Duodenal mucosa (tissue), 2 donors: ENCODE measurements at regions not wholly inside any gene's neighbourhood (a gene's known extent, or its start where the extent isn't known, plus 50 kb on each side); places are given as distances from the start of the nearest gene placed in this dataset.

Experiments
- H3K27ac ChIP-seq: one replicate; pipeline ENCODE4 v1.7.0; 2013; ENCODE audit warnings: low read depth, low read length
- H3K27me3 ChIP-seq, 2 donors: one replicate each; pipeline ENCODE4 v1.7.0; 2013; ENCODE audit warnings: low read length in 2 of 2, control low read depth in 1 of 2; ENCODE audit not compliant: insufficient read depth in 2 of 2, control insufficient read depth in 1 of 2
- H3K36me3 ChIP-seq, 2 donors: one replicate each; pipeline ENCODE4 v1.7.0; 2013; ENCODE audit warnings: low read length in 2 of 2, control low read depth in 1 of 2; ENCODE audit not compliant: insufficient read depth in 2 of 2, control insufficient read depth in 1 of 2
- H3K4me1 ChIP-seq, 2 donors: one replicate each; pipeline ENCODE4 v1.7.0; 2013; ENCODE audit warnings: low read length in 2 of 2, control low read depth in 1 of 2; ENCODE audit not compliant: insufficient read depth in 2 of 2, control insufficient read depth in 1 of 2
- H3K4me3 ChIP-seq, 2 donors: one replicate each; pipeline ENCODE4 v1.7.0; 2013; ENCODE audit warnings: low read length in 2 of 2, low read depth in 1 of 2
- H3K9ac ChIP-seq, 2 donors: one replicate each; pipeline ENCODE4 v1.7.0; 2013; ENCODE audit warnings: low read length in 2 of 2, low read depth in 1 of 2
- H3K9me3 ChIP-seq, 2 donors: one replicate each; pipeline ENCODE4 v1.7.0; 2013; ENCODE audit warnings: low read length in 2 of 2, control low read depth in 1 of 2; ENCODE audit not compliant: control insufficient read depth in 1 of 2

- Histone ChIP-seq H3K36me3 (no peaks in the 10 kb centered on the region), H3K27me3 (no peaks in the 10 kb centered on the region), H3K9ac (no peak overlapping the region), H3K4me1 (peaks cover 11 to 14% of the 10 kb centered on the region in 2 donors), H3K27ac (no peak overlapping the region), H3K9me3 (no peaks in the 10 kb centered on the region), H3K4me3 (no peak overlapping the region)
Observed at GRCh38 chr15:70291305-70292075, 193.8 kb upstream of the TLE3 start.

- H3K9ac ChIP-seq, result no peak overlapping the region
- H3K9me3 ChIP-seq, result no peaks in the 10 kb centered on the region
- H3K27ac ChIP-seq, result no peak overlapping the region
- H3K4me1 ChIP-seq, result peaks cover 10 to 11% of the 10 kb centered on the region in 2 donors
- H3K27me3 ChIP-seq, result no peaks in the 10 kb centered on the region
- H3K4me3 ChIP-seq, result no peak overlapping the region
- H3K36me3 ChIP-seq, result no peaks in the 10 kb centered on the region
Observed at GRCh38 chr15:70290708-70291107, 193.0 kb upstream of the TLE3 start.

DNA sequence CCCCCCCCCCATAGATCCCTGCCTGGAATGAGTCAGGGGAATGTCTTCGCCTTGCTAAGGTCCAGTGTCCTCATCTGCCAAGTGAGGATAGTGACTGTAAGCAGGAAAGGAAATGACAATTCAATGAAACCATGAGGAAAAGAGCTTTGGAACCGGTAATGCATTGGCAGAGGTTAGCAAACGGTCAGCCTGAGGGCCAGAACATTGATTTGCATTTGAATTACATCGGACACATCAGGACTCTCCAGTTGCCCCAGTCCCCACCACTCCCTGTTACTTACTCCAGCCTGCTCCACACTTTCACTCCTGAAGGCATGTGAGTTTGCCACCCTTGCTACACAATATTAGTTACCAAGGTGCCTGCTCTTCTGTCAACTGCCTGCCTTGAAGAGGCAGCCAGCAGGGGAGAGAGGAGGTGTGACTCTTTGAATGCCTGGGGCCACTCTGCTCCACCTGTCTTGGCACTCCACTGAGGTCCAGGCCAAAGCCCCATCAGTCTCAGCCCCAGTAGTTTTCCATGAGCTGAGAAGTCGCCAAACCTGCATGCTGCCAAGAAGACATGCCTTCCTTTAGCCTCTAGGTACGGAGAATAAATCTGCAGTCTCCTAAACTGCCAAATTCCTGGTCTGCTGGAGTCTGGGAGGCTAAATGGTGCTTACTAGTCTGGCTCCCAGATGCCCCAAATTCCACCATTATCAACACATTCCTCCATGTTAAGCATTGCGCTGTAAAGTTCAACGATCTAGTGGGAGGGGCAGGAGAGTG is 191.7 kb upstream of the TLE3 start:
- no peak overlapping the region for H3K27ac ChIP-seq
- no peak overlapping the region for H3K9ac ChIP-seq
- H3K9me3 ChIP-seq, result no peaks in the 10 kb centered on the region
- peaks cover 10 to 11% of the 10 kb centered on the region in 2 donors for H3K4me1 ChIP-seq
- H3K4me3 ChIP-seq, result no peak overlapping the region
- H3K36me3 ChIP-seq, result no peaks in the 10 kb centered on the region
- no peaks in the 10 kb centered on the region for H3K27me3 ChIP-seq

DNA sequence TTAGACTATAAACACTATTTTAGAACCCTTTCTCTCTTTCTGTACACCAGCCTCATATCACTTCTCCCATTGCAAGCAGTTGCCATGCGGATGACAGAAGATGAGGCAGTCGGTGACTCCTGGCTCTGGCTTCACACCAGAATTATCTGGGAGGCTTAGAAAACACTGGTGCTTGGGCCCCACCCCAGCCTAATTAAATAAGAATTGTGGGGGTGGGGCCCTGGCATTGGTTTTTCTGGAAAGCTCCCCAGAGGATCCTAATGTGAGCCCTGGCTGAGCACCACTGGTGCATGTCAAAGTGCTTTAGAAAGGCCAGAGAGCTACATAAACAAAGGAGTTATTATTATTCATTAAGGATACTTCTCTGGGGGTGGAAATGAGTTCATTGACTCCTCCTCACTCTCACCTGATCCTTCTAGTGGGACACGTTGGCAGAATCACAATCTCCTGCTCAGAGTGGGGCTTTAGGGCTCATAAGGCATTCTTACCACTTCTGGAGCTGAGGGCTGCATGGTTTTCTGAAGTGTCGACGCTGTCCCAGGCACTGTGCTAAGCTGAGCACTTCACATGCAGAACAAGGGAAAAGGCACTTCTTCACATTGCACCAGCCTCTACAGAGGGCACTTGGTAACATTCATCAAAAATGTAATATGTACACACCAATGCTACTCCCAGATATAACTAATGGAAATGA is 188.5 kb upstream of the TLE3 start:
- no peak overlapping the region for H3K9ac ChIP-seq
- no peaks in the 10 kb centered on the region for H3K27me3 ChIP-seq
- H3K4me1 ChIP-seq, result peaks cover 0 to 4% of the 10 kb centered on the region in 2 donors
- no peak overlapping the region for H3K4me3 ChIP-seq
- no peaks in the 10 kb centered on the region for H3K9me3 ChIP-seq
- no peaks in the 10 kb centered on the region for H3K36me3 ChIP-seq
- no peak overlapping the region for H3K27ac ChIP-seq

DNA sequence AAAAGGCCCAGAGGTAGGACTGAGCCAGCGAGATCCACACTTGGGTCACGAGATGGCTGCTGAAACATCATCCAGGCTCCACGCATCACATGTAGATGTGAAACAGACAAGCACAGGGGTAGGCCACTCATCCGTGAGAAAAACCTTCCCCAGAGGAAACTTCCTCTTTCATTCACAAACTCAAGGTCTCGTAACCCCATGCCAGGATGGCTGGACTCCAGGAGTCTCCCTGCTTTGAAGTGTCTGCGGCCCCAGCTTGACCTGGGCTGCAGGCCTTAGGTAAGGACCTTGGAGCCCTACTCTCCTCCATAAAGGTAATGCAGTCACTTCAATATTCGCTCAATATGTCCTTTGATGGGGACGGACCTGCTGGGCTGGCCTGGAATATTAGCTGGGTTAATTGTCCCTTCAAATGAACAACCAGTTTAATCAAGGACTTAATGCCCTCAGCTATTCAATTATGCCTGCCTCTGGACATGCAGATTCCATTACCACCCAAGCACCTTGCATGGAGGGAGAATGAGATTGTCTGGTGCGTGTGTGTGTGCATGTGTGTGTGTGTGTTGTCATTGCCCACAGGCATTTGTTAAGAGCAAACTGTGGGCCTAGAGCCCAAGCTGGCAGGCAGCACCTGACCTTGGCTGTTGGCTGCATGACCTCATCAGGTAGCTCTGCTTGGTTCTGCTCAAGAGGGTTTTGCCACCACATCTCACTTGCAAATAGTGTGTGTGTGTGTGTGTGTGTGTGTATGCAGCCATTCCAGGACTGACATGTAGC is 186.9 kb upstream of the TLE3 start:
- Histone ChIP-seq H3K27me3 (no peaks in the 10 kb centered on the region), H3K9me3 (no peaks in the 10 kb centered on the region), H3K4me3 (no peak overlapping the region), H3K27ac (no peak overlapping the region), H3K9ac (no peak overlapping the region), H3K4me1 (peaks cover 0 to 2% of the 10 kb centered on the region in 2 donors), H3K36me3 (no peaks in the 10 kb centered on the region)

DNA sequence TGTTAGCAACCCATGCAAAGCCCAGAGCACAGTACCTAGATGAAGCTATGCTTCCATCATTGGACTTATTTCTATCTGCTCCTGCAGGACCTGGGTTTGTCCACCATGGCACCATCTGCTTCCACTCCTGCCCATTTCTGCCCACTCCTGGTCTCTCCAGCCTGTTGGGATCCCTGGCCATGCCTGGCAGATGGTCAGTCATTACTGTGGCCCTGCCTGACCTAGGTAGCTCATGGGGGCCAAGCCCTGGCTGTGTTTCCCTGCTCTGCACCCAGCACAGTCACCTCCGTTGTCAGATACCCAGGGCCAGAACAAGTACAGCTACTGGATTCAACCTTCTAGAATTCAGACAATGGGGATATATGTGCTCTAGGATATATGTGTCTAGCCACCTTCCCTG is 185.8 kb upstream of the TLE3 start:
- Histone ChIP-seq H3K9me3 (no peaks in the 10 kb centered on the region), H3K4me1 (no peaks in the 10 kb centered on the region), H3K36me3 (no peaks in the 10 kb centered on the region), H3K4me3 (no peak overlapping the region), H3K9ac (no peak overlapping the region), H3K27ac (no peak overlapping the region), H3K27me3 (no peaks in the 10 kb centered on the region)

GRCh38 chr15:70281811-70282307 is 184.1 kb upstream of the TLE3 start:
- Histone ChIP-seq H3K4me3 (no peak overlapping the region), H3K36me3 (no peaks in the 10 kb centered on the region), H3K9ac (no peak overlapping the region), H3K9me3 (no peaks in the 10 kb centered on the region), H3K27ac (no peak overlapping the region), H3K27me3 (no peaks in the 10 kb centered on the region), H3K4me1 (no peaks in the 10 kb centered on the region)

DNA sequence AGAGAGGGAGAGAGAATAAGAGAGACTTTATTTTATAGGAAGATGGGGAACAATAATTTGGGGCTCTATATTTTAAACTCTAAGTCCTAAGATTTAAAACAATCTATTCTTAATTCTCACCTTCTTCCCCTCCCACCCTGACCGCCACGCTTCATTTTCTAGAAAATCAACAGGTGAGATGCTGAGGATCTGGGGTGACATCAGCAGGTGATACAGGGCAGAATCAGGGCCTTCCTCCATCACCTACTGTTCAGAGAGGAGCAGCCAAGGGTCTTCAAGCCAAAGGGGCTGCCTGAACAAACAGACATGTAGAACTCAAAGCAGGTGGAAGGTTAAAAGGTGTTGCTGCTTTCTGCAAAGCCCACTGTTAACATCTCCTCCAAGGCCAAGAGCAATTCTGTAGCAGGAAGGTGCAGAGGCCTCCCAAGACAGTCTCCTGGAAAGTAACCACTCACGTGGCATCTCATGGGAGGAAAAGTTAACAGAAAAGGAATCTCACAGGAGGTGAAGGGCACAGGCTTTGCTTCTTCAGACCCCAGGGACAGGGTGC is 183.6 kb upstream of the TLE3 start:
- H3K9ac ChIP-seq, result no peak overlapping the region
- no peaks in the 10 kb centered on the region for H3K27me3 ChIP-seq
- no peak overlapping the region for H3K4me3 ChIP-seq
- H3K27ac ChIP-seq, result no peak overlapping the region
- H3K9me3 ChIP-seq, result no peaks in the 10 kb centered on the region
- no peaks in the 10 kb centered on the region for H3K36me3 ChIP-seq
- no peaks in the 10 kb centered on the region for H3K4me1 ChIP-seq

DNA sequence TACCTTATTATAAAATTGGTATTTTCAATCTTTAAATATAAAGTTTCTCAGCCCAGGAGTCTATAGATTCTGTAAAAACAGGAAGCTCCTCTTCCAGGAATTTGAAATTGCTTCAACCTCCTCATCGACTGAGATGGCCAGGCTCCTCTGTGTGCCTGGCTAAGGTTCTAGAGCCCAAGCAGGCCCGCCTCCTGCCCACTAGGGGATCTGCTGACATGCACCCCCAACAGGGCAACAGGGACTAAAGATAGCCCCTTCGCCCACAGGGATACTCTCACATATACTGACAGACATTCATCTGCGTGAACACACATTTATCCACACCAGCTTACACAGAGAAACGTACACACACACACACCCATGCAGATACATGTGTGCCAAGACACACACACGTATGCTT is 183.1 kb upstream of the TLE3 start:
- Histone ChIP-seq H3K27ac (no peak overlapping the region), H3K9ac (no peak overlapping the region), H3K4me3 (no peak overlapping the region), H3K27me3 (no peaks in the 10 kb centered on the region), H3K36me3 (no peaks in the 10 kb centered on the region), H3K9me3 (no peaks in the 10 kb centered on the region), H3K4me1 (no peaks in the 10 kb centered on the region)
